Right lobe of liver (tissue), 6 donors: ENCODE measurements at regions not wholly inside any gene's neighbourhood (a gene's known extent, or its start where the extent isn't known, plus 50 kb on each side); places are given as distances from the start of the nearest gene placed in this dataset.

ENCODE experiments used
- ATAC-seq, 4 donors: fragments of 200-7000 bp; cut with Tn5 transposase; one replicate each; pipeline ENCODE4 v1.9.1; 2020; ENCODE audit warnings: mild to moderate bottlenecking in 4 of 4, moderate library complexity in 4 of 4
- DNase-seq, 3 donors: peaks; one replicate each; pipeline ENCODE4 v3.0.0-alpha.2; 2020
- H3K27ac ChIP-seq, 3 donors: fragments of 200-600 bp; one replicate each; pipeline ENCODE4 v1.8.0; 2022
- H3K27me3 ChIP-seq, 2 donors: fragments of 200-600 bp; one replicate each; pipeline ENCODE4 v1.8.0; 2022
- H3K36me3 ChIP-seq, 4 donors: fragments of 200-600 bp; sonication (generic) in 1 of 4; one replicate each; pipeline versions ENCODE4 v1.5.1 to v1.8.0; 2017 to 2022; ENCODE audit warnings: control low read depth in 1 of 4
- H3K4me1 ChIP-seq, 4 donors: fragments of 200-600 bp; sonication (generic) in 1 of 4; one replicate each; pipeline versions ENCODE4 v1.5.1 to v1.8.0; 2017 to 2022; ENCODE audit warnings: control low read depth in 1 of 4
- H3K4me3 ChIP-seq, 3 donors: fragments of 200-600 bp; one replicate each; pipeline ENCODE4 v1.8.0; 2022
- H3K9me3 ChIP-seq, 4 donors: fragments of 200-600 bp; sonication (generic) in 1 of 4; one replicate each; pipeline versions ENCODE4 v1.5.1 to v1.8.0; 2017 to 2022; ENCODE audit warnings: control low read depth in 1 of 4
- POLR2A ChIP-seq: fragments of 450-650 bp; IDR thresholded peaks from one replicate; pipeline ENCODE4 v1.6.1; 2017; ENCODE audit warnings: antibody characterized with exemption, mild to moderate bottlenecking
- WGBS: methylation state at CpG from one replicate; pipeline ENCODE4 v1.1.6; 2018; ENCODE audit warnings: low coverage, low lambda C conversion rate; ENCODE audit not compliant: insufficient coverage; ENCODE audit errors: missing lambda C conversion rate; 5-methylcytosine and 5-hydroxymethylcytosine counted together
- intact Hi-C, 2 donors: fragments of 100-400 bp; cut with DNase I; formaldehyde crosslinking; loops; one replicate each; pipeline versions ENCODE4 v1.11.2 to v1.14.1; 2022
- TF ChIP-seq, protein P1 (sequence below), 4 donors: fragments of 200-600 bp in 3 of 4; fragments of 450-650 bp in 1 of 4; IDR thresholded peaks; one replicate each; pipeline versions ENCODE4 v1.5.1 to v1.8.0; 2016 to 2022; ENCODE audit warnings: antibody characterized with exemption in 4 of 4, mild to moderate bottlenecking in 2 of 4
- donor health status: DM: no; HTN: yes; CAD: no.
- donor health status: DM: no; HTN: no; CAD: no.
- donor health status: DM: no; HTN: no; CAD: no.
- donor health status: DM: no; HTN: yes; CAD: no.
- donor health status: DM: no; HTN: yes; CAD: no.

GRCh38 chr2:120832296-120833070 lies 96.8 kb downstream of the GLI2 start:
- ATAC-seq (peak in 1 of 4 donors; percentile 25), DNase-seq (no peak)
- Histone ChIP-seq H3K4me1 (no peaks in the 10 kb centered on the region), H3K4me3 (no peak overlapping the region), H3K27me3 (no peaks in the 10 kb centered on the region), H3K27ac (no peak overlapping the region), H3K36me3 (no peaks in the 10 kb centered on the region), H3K9me3 (no peaks in the 10 kb centered on the region)
- intact Hi-C loops = no loop called here
- 40% methylated on average over 1 of the region's 11 CpGs for WGBS
- TF ChIP-seq POLR2A = no peak
- TF ChIP-seq, protein P1, sequence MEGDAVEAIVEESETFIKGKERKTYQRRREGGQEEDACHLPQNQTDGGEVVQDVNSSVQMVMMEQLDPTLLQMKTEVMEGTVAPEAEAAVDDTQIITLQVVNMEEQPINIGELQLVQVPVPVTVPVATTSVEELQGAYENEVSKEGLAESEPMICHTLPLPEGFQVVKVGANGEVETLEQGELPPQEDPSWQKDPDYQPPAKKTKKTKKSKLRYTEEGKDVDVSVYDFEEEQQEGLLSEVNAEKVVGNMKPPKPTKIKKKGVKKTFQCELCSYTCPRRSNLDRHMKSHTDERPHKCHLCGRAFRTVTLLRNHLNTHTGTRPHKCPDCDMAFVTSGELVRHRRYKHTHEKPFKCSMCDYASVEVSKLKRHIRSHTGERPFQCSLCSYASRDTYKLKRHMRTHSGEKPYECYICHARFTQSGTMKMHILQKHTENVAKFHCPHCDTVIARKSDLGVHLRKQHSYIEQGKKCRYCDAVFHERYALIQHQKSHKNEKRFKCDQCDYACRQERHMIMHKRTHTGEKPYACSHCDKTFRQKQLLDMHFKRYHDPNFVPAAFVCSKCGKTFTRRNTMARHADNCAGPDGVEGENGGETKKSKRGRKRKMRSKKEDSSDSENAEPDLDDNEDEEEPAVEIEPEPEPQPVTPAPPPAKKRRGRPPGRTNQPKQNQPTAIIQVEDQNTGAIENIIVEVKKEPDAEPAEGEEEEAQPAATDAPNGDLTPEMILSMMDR (IDR thresholded peaks at IDR 0.05) = no peak

GRCh38 chr2:120833127-120833675 lies 97.5 kb downstream of the GLI2 start:
- no peak overlapping the region for H3K27ac ChIP-seq
- no peaks in the 10 kb centered on the region for H3K36me3 ChIP-seq
- ATAC-seq (no peak), DNase-seq (no peak)
- TF ChIP-seq POLR2A = no peak
- TF ChIP-seq, protein P1 (IDR thresholded peaks at IDR 0.05) = no peak
- WGBS = 81% methylated on average over 3 of the region's 3 CpGs
- intact Hi-C loops = no loop called here
- H3K27me3 ChIP-seq = no peaks in the 10 kb centered on the region
- no peaks in the 10 kb centered on the region for H3K4me1 ChIP-seq
- H3K4me3 ChIP-seq = no peak overlapping the region
- no peaks in the 10 kb centered on the region for H3K9me3 ChIP-seq

DNA sequence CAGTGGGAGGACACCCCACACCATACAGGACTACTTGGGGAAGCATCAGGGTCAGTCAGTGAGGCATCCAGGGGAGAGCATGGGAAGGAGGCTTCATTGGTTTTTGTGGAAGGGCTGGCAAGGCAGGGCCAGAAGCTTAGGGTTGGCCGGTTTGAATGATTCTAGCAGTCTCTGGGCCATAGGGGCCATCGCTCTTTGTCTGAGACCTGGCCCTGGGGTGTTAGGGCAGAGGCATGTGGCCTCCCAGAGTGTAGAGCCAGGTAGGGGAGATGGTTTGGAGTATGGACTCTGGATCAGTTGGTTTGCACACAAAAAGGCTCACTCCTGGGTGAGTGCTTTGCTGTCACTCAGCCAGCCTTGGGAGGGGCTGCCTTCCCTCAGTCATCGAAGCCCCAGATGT lies 98.5 kb downstream of the GLI2 start:
- intact Hi-C loops = no loop called here
- no peak for DNase-seq
- H3K4me1 ChIP-seq = no peaks in the 10 kb centered on the region
- no peaks in the 10 kb centered on the region for H3K36me3 ChIP-seq
- H3K4me3 ChIP-seq = no peak overlapping the region
- no peaks in the 10 kb centered on the region for H3K27me3 ChIP-seq
- H3K9me3 ChIP-seq = no peaks in the 10 kb centered on the region
- TF ChIP-seq POLR2A = no peak
- TF ChIP-seq, protein P1 (IDR thresholded peaks at IDR 0.05) = no peak
- no CpG with 5 or more reads among the region's 3 CpGs for WGBS
- ATAC-seq = no peak
- no peak overlapping the region for H3K27ac ChIP-seq

GRCh38 chr2:120836281-120836680 lies 100.6 kb downstream of the GLI2 start:
- intact Hi-C loops = no loop called here
- Histone ChIP-seq H3K4me1 (no peaks in the 10 kb centered on the region), H3K36me3 (no peaks in the 10 kb centered on the region), H3K27me3 (no peaks in the 10 kb centered on the region), H3K4me3 (no peak overlapping the region), H3K27ac (no peak overlapping the region), H3K9me3 (no peaks in the 10 kb centered on the region)
- no peak for TF ChIP-seq POLR2A
- TF ChIP-seq, protein P1 (IDR thresholded peaks at IDR 0.05) = no peak
- ATAC-seq (no peak), DNase-seq (no peak)
- 73% methylated on average over 5 of the region's 5 CpGs for WGBS
